ENCODE measurements at regions not wholly inside any gene's neighbourhood (a gene's known extent, or its start where the extent isn't known, plus 50 kb on each side); places are given as distances from the start of the nearest gene placed in this dataset.

GRCh38 chr17:33580215-33580614 is 287.1 kb upstream of the ASIC2 start:
- no peak for DNase-seq (ENCODE audit: low read depth, low spot score)
- no peak overlapping the region for H3K4me3 ChIP-seq (ENCODE audit: low read depth, low read length)
- in situ Hi-C loops (cut with HindIII; ENCODE audit: low sequenced_read_pairs) = no loop called here
- no peak for TF ChIP-seq CTCF (IDR thresholded peaks at IDR 0.05; ENCODE audit: low read depth, low read length)

GRCh38 chr17:33582661-33583060 is 289.6 kb upstream of the ASIC2 start:
- DNase-seq (ENCODE audit: low read depth, low spot score) = no peak

GRCh38 chr17:33583518-33584417 is 290.7 kb upstream of the ASIC2 start:
- in situ Hi-C loops (cut with HindIII; ENCODE audit: low sequenced_read_pairs) = no loop called here
- no peak for DNase-seq (ENCODE audit: low read depth, low spot score)

More at GRCh38 chr17:33582661-33583060, 289.6 kb upstream of the ASIC2 start:
- in situ Hi-C loops (cut with HindIII; ENCODE audit: low sequenced_read_pairs) = no loop called here
- no peak for TF ChIP-seq CTCF (IDR thresholded peaks at IDR 0.05; ENCODE audit: low read depth, low read length)
- no peak overlapping the region for H3K4me3 ChIP-seq (ENCODE audit: low read depth, low read length)

GRCh38 chr17:33593991-33594390 is 300.9 kb upstream of the ASIC2 start:
- H3K4me3 ChIP-seq (ENCODE audit: low read depth, low read length) = no peak overlapping the region
- no peak for DNase-seq (ENCODE audit: low read depth, low spot score)
- no peak for TF ChIP-seq CTCF (IDR thresholded peaks at IDR 0.05; ENCODE audit: low read depth, low read length)
- in situ Hi-C loops (cut with HindIII; ENCODE audit: low sequenced_read_pairs) = no loop called here

More at GRCh38 chr17:33583518-33584417, 290.7 kb upstream of the ASIC2 start:
- no peak overlapping the region for H3K4me3 ChIP-seq (ENCODE audit: low read depth, low read length)
- TF ChIP-seq CTCF (IDR thresholded peaks at IDR 0.05; ENCODE audit: low read depth, low read length) = no peak

GRCh38 chr17:33595828-33596227 is 302.7 kb upstream of the ASIC2 start:
- DNase-seq (ENCODE audit: low read depth, low spot score) = no peak
- no peak for TF ChIP-seq CTCF (IDR thresholded peaks at IDR 0.05; ENCODE audit: low read depth, low read length)
- H3K4me3 ChIP-seq (ENCODE audit: low read depth, low read length) = no peak overlapping the region
- in situ Hi-C loops (cut with HindIII; ENCODE audit: low sequenced_read_pairs) = no loop called here

DNA sequence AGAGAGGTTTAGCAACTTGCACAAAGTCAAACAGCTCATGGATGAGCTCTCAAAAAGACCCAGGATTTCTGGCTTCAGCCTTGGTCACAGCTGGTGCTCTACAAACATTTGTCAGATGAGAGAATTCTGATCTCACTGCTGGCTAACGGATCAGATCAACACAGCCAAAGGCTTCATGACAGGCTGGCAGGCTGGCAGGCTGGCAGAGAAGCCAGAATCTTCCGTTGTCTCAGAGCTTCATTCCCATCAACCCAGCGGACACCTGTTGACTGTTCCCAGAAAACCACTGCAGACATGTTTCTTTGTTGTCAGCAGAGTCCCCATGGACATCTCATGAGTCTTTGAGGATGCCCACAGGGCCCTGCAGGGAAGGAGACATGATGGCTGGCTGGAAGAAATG is 303.8 kb upstream of the ASIC2 start:
- in situ Hi-C loops (cut with HindIII; ENCODE audit: low sequenced_read_pairs) = no loop called here
- DNase-seq (ENCODE audit: low read depth, low spot score) = no peak
- H3K4me3 ChIP-seq (ENCODE audit: low read depth, low read length) = no peak overlapping the region
- no peak for TF ChIP-seq CTCF (IDR thresholded peaks at IDR 0.05; ENCODE audit: low read depth, low read length)
